CD4-positive, alpha-beta T cell (primary cell): ENCODE measurements at regions not wholly inside any gene's neighbourhood (a gene's known extent, or its start where the extent isn't known, plus 50 kb on each side); places are given as distances from the start of the nearest gene placed in this dataset.

ENCODE experiments used
- ATAC-seq: fragments of 200-7000 bp; cut with Tn5 transposase; one replicate; pipeline ENCODE4 v1.10.0; 2022; ENCODE audit warnings: mild to moderate bottlenecking; ENCODE audit not compliant: poor library complexity
- CTCF ChIA-PET: fragments of 350-600 bp; sonication (Branson Sonifier 250); formaldehyde crosslinking; loops from one replicate; lab custom pipeline; 2021; ENCODE audit warnings: antibody characterized with exemption, inconsistent platforms; lab: Charles Lee
- POLR2A ChIA-PET: fragments of 350-600 bp; sonication (Branson Sonifier 250); formaldehyde crosslinking; loops from one replicate; lab custom pipeline; 2021; ENCODE audit warnings: antibody characterized with exemption, inconsistent platforms; lab: Charles Lee
- DNase-seq, 14 experiments: peaks; one replicate each; pipeline ENCODE4 v3.0.0-alpha.2; 2013 to 2020; ENCODE audit warnings: mixed read lengths in 2 of 14
- H3K27ac ChIP-seq, 2 donors: one replicate each; pipeline versions ENCODE4 v1.5.1 to v1.7.0; 2013; ENCODE audit warnings: low read length in 2 of 2, low read depth in 1 of 2, mild to moderate bottlenecking in 1 of 2
- H3K27me3 ChIP-seq, 2 experiments: 1 replicate in 1 of 2; 2 replicates in 1 of 2; pipeline versions ENCODE4 v1.6.1 to v1.7.0; 2013; ENCODE audit warnings: low read length in 2 of 2, control low read depth in 1 of 2, mild to moderate bottlenecking in 1 of 2, moderate library complexity in 1 of 2; ENCODE audit not compliant: insufficient read depth in 2 of 2, control insufficient read depth in 1 of 2
- H3K36me3 ChIP-seq: one replicate; pipeline ENCODE4 v1.6.1; 2013; ENCODE audit warnings: low read length, control low read depth; ENCODE audit not compliant: insufficient read depth
- H3K4me1 ChIP-seq: one replicate; pipeline ENCODE4 v1.6.1; 2013; ENCODE audit warnings: low read length, control low read depth; ENCODE audit not compliant: insufficient read depth
- H3K4me3 ChIP-seq: one replicate; pipeline ENCODE4 v1.5.1; 2013; ENCODE audit warnings: mild to moderate bottlenecking, low read length, moderate library complexity
- H3K9me3 ChIP-seq, 2 experiments: 1 replicate in 1 of 2; 2 replicates in 1 of 2; pipeline versions ENCODE4 v1.6.1 to v1.7.0; 2013; ENCODE audit warnings: low read length in 2 of 2, mild to moderate bottlenecking in 2 of 2, control low read depth in 1 of 2, moderate library complexity in 1 of 2; ENCODE audit not compliant: control insufficient read depth in 1 of 2, insufficient read depth in 1 of 2
- H3K27ac Mint-ChIP-seq: one replicate; pipeline ENCODE4 v1.8.0; 2020; ENCODE audit warnings: mixed read lengths
- H3K27me3 Mint-ChIP-seq: one replicate; pipeline ENCODE4 v1.8.0; 2021; ENCODE audit warnings: mixed read lengths
- H3K36me3 Mint-ChIP-seq: one replicate; pipeline ENCODE4 v1.8.0; 2021; ENCODE audit warnings: low read depth, mixed read lengths
- H3K4me1 Mint-ChIP-seq: one replicate; pipeline ENCODE4 v1.8.0; 2021; ENCODE audit warnings: low read depth, mixed read lengths
- H3K4me3 Mint-ChIP-seq: one replicate; pipeline ENCODE4 v1.8.0; 2020; ENCODE audit warnings: mild to moderate bottlenecking, mixed read lengths
- H3K9me3 Mint-ChIP-seq: one replicate; pipeline ENCODE4 v1.8.0; 2020; ENCODE audit warnings: mixed read lengths
- intact Hi-C, 2 experiments: fragments of 100-400 bp; cut with DNase I in 1 of 2; cut with micrococcal nuclease in 1 of 2; formaldehyde crosslinking; loops; one replicate each; pipeline versions ENCODE4 v1.15.1 to v1.9.0; 2023 to 2025; cut with DNase I, micrococcal nuclease
- TF ChIP-seq, protein P1 (sequence below): fragments of 200-600 bp; IDR thresholded peaks from one replicate; pipeline ENCODE4 v1.8.0; 2022; ENCODE audit warnings: antibody characterized with exemption, mild to moderate bottlenecking

DNA sequence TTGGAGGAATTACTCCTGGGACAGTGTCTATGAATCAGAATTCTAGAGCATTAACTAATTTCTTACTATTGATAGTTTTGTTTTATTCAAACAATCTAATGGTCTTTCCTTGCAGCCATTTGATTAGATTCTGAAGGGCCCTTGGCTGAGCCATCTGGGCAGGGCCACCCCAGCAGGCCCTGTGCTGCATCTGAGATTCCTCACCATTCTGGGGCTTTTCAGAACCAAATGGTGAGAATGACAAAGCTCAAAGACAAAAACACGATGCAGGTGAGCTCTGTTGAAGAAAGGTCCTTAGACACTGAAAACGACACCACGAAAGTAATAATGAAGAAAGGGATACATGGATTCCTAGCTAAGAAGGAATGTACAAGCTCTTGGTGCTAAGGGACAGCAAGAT, 321.0 kb upstream of the IRX4 start:
- ChIA-PET POLR2A (no interaction called here), CTCF (no interaction called here)
- Histone ChIP-seq H3K36me3 (no peaks in the 10 kb centered on the region), H3K4me1 (no peaks in the 10 kb centered on the region), H3K27ac (no peak overlapping the region), H3K9me3 (peaks cover 0 to 22% of the 10 kb centered on the region in 2 experiments), H3K27me3 (peaks cover 0 to 8% of the 10 kb centered on the region in 2 experiments), H3K4me3 (no peak overlapping the region)
- H3K36me3 Mint-ChIP-seq: no peaks in the 10 kb centered on the region
- no peak overlapping the region for H3K4me3 Mint-ChIP-seq
- TF ChIP-seq, protein P1, sequence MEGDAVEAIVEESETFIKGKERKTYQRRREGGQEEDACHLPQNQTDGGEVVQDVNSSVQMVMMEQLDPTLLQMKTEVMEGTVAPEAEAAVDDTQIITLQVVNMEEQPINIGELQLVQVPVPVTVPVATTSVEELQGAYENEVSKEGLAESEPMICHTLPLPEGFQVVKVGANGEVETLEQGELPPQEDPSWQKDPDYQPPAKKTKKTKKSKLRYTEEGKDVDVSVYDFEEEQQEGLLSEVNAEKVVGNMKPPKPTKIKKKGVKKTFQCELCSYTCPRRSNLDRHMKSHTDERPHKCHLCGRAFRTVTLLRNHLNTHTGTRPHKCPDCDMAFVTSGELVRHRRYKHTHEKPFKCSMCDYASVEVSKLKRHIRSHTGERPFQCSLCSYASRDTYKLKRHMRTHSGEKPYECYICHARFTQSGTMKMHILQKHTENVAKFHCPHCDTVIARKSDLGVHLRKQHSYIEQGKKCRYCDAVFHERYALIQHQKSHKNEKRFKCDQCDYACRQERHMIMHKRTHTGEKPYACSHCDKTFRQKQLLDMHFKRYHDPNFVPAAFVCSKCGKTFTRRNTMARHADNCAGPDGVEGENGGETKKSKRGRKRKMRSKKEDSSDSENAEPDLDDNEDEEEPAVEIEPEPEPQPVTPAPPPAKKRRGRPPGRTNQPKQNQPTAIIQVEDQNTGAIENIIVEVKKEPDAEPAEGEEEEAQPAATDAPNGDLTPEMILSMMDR: no peak
- no peaks in the 10 kb centered on the region for H3K4me1 Mint-ChIP-seq
- ATAC-seq: no peak
- intact Hi-C loops: no loop called here
- DNase-seq: no peak
- no peak overlapping the region for H3K27ac Mint-ChIP-seq
- H3K9me3 Mint-ChIP-seq: no peaks in the 10 kb centered on the region
- H3K27me3 Mint-ChIP-seq: peaks cover 55% of the 10 kb centered on the region

GRCh38 chr5:2201832-2202231, 319.1 kb upstream of the IRX4 start:
- DNase-seq: no peak
- no peaks in the 10 kb centered on the region for H3K36me3 ChIP-seq
- peaks cover 44% of the 10 kb centered on the region for H3K27me3 Mint-ChIP-seq

DNA sequence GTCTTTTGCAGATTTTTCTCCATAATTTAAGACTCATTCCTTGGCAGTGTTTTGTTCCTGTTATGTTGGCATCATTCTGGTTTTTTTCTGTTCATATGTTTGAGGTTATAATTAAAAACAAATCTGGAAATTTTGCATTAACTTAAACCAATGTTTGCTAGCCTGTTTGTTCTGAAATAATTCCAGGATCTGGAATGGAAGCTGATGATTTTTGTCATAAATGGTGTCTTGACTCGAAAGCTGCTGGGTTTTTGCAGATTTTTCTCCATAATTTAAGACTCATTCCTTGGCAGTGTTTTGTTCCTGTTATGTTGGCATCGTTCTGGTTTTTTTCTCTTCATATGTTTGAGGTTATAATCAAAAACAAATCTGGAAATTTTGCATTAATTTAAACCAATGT, 318.7 kb upstream of the IRX4 start:
- no peaks in the 10 kb centered on the region for H3K27me3 ChIP-seq
- H3K27ac ChIP-seq: no peak overlapping the region
- no peaks in the 10 kb centered on the region for H3K9me3 Mint-ChIP-seq
- ChIA-PET CTCF (no interaction called here), POLR2A (no interaction called here)
- H3K36me3 ChIP-seq: no peaks in the 10 kb centered on the region
- H3K9me3 ChIP-seq: peaks cover 0 to 15% of the 10 kb centered on the region in 2 experiments
- no peaks in the 10 kb centered on the region for H3K4me1 Mint-ChIP-seq
- H3K4me1 ChIP-seq: no peaks in the 10 kb centered on the region
- intact Hi-C loops: no loop called here
- peaks cover 40% of the 10 kb centered on the region for H3K27me3 Mint-ChIP-seq
- ATAC-seq (no peak), DNase-seq (no peak)
- TF ChIP-seq, protein P1: no peak
- H3K36me3 Mint-ChIP-seq: no peaks in the 10 kb centered on the region
- no peak overlapping the region for H3K4me3 Mint-ChIP-seq
- H3K27ac Mint-ChIP-seq: no peak overlapping the region
- H3K4me3 ChIP-seq: no peak overlapping the region

More at GRCh38 chr5:2201832-2202231, 319.1 kb upstream of the IRX4 start:
- POLR2A ChIA-PET: no interaction called here
- ATAC-seq: no peak
- Mint-ChIP-seq H3K27ac (no peak overlapping the region), H3K4me1 (no peaks in the 10 kb centered on the region), H3K4me3 (no peak overlapping the region), H3K9me3 (no peaks in the 10 kb centered on the region), H3K36me3 (no peaks in the 10 kb centered on the region)
- intact Hi-C loops: no loop called here
- H3K27ac ChIP-seq: no peak overlapping the region
- H3K9me3 ChIP-seq: peaks cover 0 to 15% of the 10 kb centered on the region in 2 experiments
- no peak overlapping the region for H3K4me3 ChIP-seq
- CTCF ChIA-PET: no interaction called here
- TF ChIP-seq, protein P1: no peak
- no peaks in the 10 kb centered on the region for H3K27me3 ChIP-seq
- H3K4me1 ChIP-seq: no peaks in the 10 kb centered on the region
